HEK293 (cell line): ENCODE measurements at regions not wholly inside any gene's neighbourhood (a gene's known extent, or its start where the extent isn't known, plus 50 kb on each side); places are given as distances from the start of the nearest gene placed in this dataset.

ENCODE experiments used
- CTCF ChIA-PET: fragments of 350-600 bp; formaldehyde crosslinking; extraction: SDS; loops from one replicate; lab custom pipeline; 2021; ENCODE audit warnings: antibody characterized with exemption; lab: Yijun Ruan, JAX
- POLR2A ChIA-PET: fragments of 300-600 bp; formaldehyde crosslinking; extraction: SDS; loops from one replicate; lab custom pipeline; 2020; ENCODE audit warnings: antibody characterized with exemption, inconsistent platforms; lab: Yijun Ruan, JAX
- H3K27ac ChIP-seq: fragments of 200-500 bp; sonication (Bioruptor generic); 2 replicates; pipeline ENCODE4 v1.5.1; 2014; ENCODE audit warnings: low read depth, low read length, control low read depth, inconsistent platforms; ENCODE audit errors: extremely low read depth
- H3K36me3 ChIP-seq, 2 experiments: fragments of 200-500 bp in 1 of 2; sonication (Bioruptor generic) in 1 of 2; 1 replicate in 1 of 2; 2 replicates in 1 of 2; pipeline ENCODE4 v1.5.1; 2014 to 2017; ENCODE audit warnings: inconsistent platforms in 2 of 2, low read length in 2 of 2; ENCODE audit not compliant: control insufficient read depth in 2 of 2, insufficient read depth in 1 of 2
- H3K4me1 ChIP-seq: fragments of 200-500 bp; sonication (Bioruptor generic); 2 replicates; pipeline ENCODE4 v1.5.1; 2014; ENCODE audit warnings: mild to moderate bottlenecking, low read length, inconsistent platforms; ENCODE audit not compliant: control insufficient read depth, insufficient read depth
- H3K4me3 ChIP-seq: 2 replicates; pipeline ENCODE4 v1.5.1; 2011; ENCODE audit warnings: low read depth, mild to moderate bottlenecking, control low read depth, low read length, moderate library complexity
- H3K9me3 ChIP-seq: fragments of 200-500 bp; sonication (Bioruptor generic); 2 replicates; pipeline ENCODE4 v1.5.1; 2014; ENCODE audit warnings: low read depth, low read length, inconsistent platforms; ENCODE audit not compliant: control insufficient read depth, insufficient read depth
- CTCF ChIP-seq: fragments of 450-650 bp; formaldehyde crosslinking; IDR thresholded peaks from 2 replicates; pipeline ENCODE4 v1.5.1; 2016; ENCODE audit warnings: missing biosample characterization, missing genetic modification characterization
- HOXA7 ChIP-seq: sonication (generic); formaldehyde crosslinking; IDR thresholded peaks from 2 replicates; pipeline ENCODE4 v1.8.1; 2022; ENCODE audit warnings: missing genetic modification reagents, borderline replicate concordance
- HOXC10 ChIP-seq: sonication (generic); formaldehyde crosslinking; IDR thresholded peaks from 2 replicates; pipeline ENCODE4 v1.8.1; 2023; ENCODE audit warnings: mild to moderate bottlenecking, missing genetic modification reagents
- PRDM2 ChIP-seq: fragments of 450-650 bp; formaldehyde crosslinking; IDR thresholded peaks from 2 replicates; pipeline ENCODE4 v1.5.1; 2016; ENCODE audit warnings: missing biosample characterization, missing genetic modification characterization, borderline replicate concordance
- PRDM4 ChIP-seq: fragments of 450-650 bp; formaldehyde crosslinking; IDR thresholded peaks from 2 replicates; pipeline ENCODE4 v1.5.1; 2017; ENCODE audit warnings: missing biosample characterization, missing genetic modification characterization
- SALL2 ChIP-seq: fragments of 450-650 bp; formaldehyde crosslinking; IDR thresholded peaks from 2 replicates; pipeline ENCODE4 v1.5.0; 2017; ENCODE audit warnings: missing biosample characterization, mild to moderate bottlenecking, missing genetic modification characterization, borderline replicate concordance
- TCF7L2 ChIP-seq: IDR thresholded peaks from 2 replicates; pipeline ENCODE4 v1.6.1; 2011; ENCODE audit warnings: low read depth, mild to moderate bottlenecking, inconsistent platforms, low read length, moderate library complexity, borderline replicate concordance
- ZNF132 ChIP-seq: fragments of 450-650 bp; formaldehyde crosslinking; IDR thresholded peaks from 2 replicates; pipeline ENCODE4 v1.5.1; 2017; ENCODE audit warnings: missing biosample characterization, missing genetic modification characterization, borderline replicate concordance
- ZNF169 ChIP-seq: fragments of 450-650 bp; formaldehyde crosslinking; IDR thresholded peaks from 2 replicates; pipeline ENCODE4 v1.5.1; 2016; ENCODE audit warnings: missing biosample characterization, missing genetic modification characterization
- ZNF335 ChIP-seq: fragments of 450-650 bp; formaldehyde crosslinking; conservative IDR thresholded peaks from 2 replicates; pipeline ENCODE4 v1.5.1; 2016; ENCODE audit warnings: missing biosample characterization, missing genetic modification characterization
- ZNF571 ChIP-seq: fragments of 450-650 bp; formaldehyde crosslinking; IDR thresholded peaks from 2 replicates; pipeline ENCODE4 v1.5.0; 2017; ENCODE audit warnings: missing biosample characterization, missing genetic modification characterization
- ZNF596 ChIP-seq: fragments of 450-650 bp; IDR thresholded peaks from 2 replicates; pipeline ENCODE4 v1.5.0; 2018; ENCODE audit warnings: missing biosample characterization, mild to moderate bottlenecking, missing genetic modification characterization, moderate library complexity
- ZNF654 ChIP-seq: fragments of 450-650 bp; formaldehyde crosslinking; IDR thresholded peaks from 2 replicates; pipeline ENCODE4 v1.5.1; 2016; ENCODE audit warnings: low read depth, missing biosample characterization, missing genetic modification characterization
- ZNF76 ChIP-seq: fragments of 450-650 bp; formaldehyde crosslinking; IDR thresholded peaks from 2 replicates; pipeline ENCODE4; 2016; ENCODE audit warnings: low read depth, missing biosample characterization, missing genetic modification characterization, borderline replicate concordance
- ZNF837 ChIP-seq: fragments of 450-650 bp; formaldehyde crosslinking; IDR thresholded peaks from 2 replicates; pipeline ENCODE4 v1.5.1; 2016; ENCODE audit warnings: missing biosample characterization, missing genetic modification characterization
- TF ChIP-seq, protein P1 (sequence below): fragments of 450-650 bp; formaldehyde crosslinking; conservative IDR thresholded peaks from 2 replicates; pipeline ENCODE4 v1.5.1; 2016; ENCODE audit warnings: low read depth, missing biosample characterization, missing genetic modification characterization
- TF ChIP-seq, protein P2 (sequence below): fragments of 450-650 bp; formaldehyde crosslinking; IDR thresholded peaks from 2 replicates; pipeline ENCODE4 v1.5.1; 2016; ENCODE audit warnings: missing biosample characterization, missing genetic modification characterization

DNA sequence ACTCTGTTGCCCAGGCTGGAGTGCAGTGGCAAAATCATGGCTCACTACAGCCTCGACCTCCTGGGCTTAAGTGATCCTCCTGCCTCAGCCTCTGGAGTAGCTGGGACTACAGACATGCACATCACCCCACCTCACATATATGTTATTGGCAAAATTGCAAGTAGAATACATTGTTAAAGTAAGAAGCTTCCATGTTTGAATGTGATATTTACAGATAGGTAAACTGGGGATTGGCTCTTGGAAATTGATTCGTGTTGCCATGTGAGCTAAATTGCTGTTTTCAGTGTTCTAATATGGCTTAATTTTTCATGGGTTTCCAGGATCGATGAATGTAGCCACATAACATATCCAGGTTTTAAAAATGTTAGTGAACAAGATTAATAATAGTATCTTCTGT, 149.0 kb upstream of the ZNF217 start (continued):
- TF ChIP-seq, protein P1, sequence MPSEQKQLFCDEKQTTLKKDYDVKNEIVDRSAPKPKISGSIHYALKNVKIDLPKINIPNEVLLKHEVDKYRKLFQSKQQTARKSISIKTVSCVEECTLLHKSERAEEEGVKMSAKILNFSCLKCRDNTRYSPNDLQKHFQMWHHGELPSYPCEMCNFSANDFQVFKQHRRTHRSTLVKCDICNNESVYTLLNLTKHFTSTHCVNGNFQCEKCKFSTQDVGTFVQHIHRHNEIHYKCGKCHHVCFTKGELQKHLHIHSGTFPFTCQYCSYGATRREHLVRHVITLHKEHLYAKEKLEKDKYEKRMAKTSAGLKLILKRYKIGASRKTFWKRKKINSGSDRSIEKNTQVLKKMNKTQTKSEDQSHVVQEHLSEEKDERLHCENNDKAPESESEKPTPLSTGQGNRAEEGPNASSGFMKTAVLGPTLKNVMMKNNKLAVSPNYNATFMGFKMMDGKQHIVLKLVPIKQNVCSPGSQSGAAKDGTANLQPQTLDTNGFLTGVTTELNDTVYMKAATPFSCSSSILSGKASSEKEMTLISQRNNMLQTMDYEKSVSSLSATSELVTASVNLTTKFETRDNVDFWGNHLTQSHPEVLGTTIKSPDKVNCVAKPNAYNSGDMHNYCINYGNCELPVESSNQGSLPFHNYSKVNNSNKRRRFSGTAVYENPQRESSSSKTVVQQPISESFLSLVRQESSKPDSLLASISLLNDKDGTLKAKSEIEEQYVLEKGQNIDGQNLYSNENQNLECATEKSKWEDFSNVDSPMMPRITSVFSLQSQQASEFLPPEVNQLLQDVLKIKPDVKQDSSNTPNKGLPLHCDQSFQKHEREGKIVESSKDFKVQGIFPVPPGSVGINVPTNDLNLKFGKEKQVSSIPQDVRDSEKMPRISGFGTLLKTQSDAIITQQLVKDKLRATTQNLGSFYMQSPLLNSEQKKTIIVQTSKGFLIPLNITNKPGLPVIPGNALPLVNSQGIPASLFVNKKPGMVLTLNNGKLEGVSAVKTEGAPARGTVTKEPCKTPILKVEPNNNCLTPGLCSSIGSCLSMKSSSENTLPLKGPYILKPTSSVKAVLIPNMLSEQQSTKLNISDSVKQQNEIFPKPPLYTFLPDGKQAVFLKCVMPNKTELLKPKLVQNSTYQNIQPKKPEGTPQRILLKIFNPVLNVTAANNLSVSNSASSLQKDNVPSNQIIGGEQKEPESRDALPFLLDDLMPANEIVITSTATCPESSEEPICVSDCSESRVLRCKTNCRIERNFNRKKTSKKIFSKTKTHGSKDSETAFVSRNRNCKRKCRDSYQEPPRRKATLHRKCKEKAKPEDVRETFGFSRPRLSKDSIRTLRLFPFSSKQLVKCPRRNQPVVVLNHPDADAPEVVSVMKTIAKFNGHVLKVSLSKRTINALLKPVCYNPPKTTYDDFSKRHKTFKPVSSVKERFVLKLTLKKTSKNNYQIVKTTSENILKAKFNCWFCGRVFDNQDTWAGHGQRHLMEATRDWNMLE (tag by site-specific recombination), result no peak
- no peak for TF ChIP-seq ZNF132
- TF ChIP-seq ZNF335 (tag by site-specific recombination), result no peak
- TF ChIP-seq ZNF596 (tag by site-specific recombination), result no peak
- no peak for TF ChIP-seq ZNF654
- no peak for TF ChIP-seq PRDM2 (tag by site-specific recombination)
- TF ChIP-seq TCF7L2, result no peak
- no peak for TF ChIP-seq CTCF (tag by site-specific recombination)
- no peak for TF ChIP-seq ZNF837 (tag by site-specific recombination)

DNA sequence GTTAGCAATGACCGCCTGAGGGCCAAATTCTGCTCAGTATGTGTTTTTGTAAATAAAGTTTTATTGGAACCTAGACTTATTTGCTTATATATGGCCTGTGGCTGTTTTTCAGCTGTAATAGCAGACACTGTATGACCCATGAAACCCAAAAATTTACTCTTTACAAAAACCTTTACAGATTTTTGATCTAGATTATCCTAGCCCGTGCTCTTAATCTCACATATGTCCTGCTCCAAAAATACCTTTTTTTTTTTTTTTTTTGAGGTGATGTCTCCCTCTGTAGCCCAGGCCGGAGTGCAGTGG, 148.0 kb upstream of the ZNF217 start:
- H3K9me3 ChIP-seq, result no peaks in the 10 kb centered on the region
- H3K4me3 ChIP-seq, result no peak overlapping the region
- POLR2A ChIA-PET, result interaction anchor here (0.7 kb wide), 1 partner anchor 125 kb away, joined by 3 read pairs; no protein-coding TSS in a partner anchor
- H3K4me1 ChIP-seq, result peaks cover 15% of the 10 kb centered on the region
- H3K27ac ChIP-seq, result no peak overlapping the region
- CTCF ChIA-PET, result interaction anchor here (0.5 to 0.9 kb wide), 3 partner anchors 49 to 83 kb away, joined by 3 read pairs; no protein-coding TSS in a partner anchor
- H3K36me3 ChIP-seq, result no peaks in the 10 kb centered on the region
- no peak for TF ChIP-seq ZNF837 (tag by site-specific recombination)
- no peak for TF ChIP-seq ZNF169 (tag by site-specific recombination)
- no peak for TF ChIP-seq HOXC10 (CRISPR knock-in tag)
- no peak for TF ChIP-seq ZNF571 (tag by site-specific recombination)
- TF ChIP-seq PRDM4 (tag by site-specific recombination), result no peak
- no peak for TF ChIP-seq ZNF654
- TF ChIP-seq SALL2, result no peak
- TF ChIP-seq HOXA7 (CRISPR knock-in tag), result no peak
- no peak for TF ChIP-seq ZNF76 (tag by site-specific recombination)
- TF ChIP-seq, protein P2, sequence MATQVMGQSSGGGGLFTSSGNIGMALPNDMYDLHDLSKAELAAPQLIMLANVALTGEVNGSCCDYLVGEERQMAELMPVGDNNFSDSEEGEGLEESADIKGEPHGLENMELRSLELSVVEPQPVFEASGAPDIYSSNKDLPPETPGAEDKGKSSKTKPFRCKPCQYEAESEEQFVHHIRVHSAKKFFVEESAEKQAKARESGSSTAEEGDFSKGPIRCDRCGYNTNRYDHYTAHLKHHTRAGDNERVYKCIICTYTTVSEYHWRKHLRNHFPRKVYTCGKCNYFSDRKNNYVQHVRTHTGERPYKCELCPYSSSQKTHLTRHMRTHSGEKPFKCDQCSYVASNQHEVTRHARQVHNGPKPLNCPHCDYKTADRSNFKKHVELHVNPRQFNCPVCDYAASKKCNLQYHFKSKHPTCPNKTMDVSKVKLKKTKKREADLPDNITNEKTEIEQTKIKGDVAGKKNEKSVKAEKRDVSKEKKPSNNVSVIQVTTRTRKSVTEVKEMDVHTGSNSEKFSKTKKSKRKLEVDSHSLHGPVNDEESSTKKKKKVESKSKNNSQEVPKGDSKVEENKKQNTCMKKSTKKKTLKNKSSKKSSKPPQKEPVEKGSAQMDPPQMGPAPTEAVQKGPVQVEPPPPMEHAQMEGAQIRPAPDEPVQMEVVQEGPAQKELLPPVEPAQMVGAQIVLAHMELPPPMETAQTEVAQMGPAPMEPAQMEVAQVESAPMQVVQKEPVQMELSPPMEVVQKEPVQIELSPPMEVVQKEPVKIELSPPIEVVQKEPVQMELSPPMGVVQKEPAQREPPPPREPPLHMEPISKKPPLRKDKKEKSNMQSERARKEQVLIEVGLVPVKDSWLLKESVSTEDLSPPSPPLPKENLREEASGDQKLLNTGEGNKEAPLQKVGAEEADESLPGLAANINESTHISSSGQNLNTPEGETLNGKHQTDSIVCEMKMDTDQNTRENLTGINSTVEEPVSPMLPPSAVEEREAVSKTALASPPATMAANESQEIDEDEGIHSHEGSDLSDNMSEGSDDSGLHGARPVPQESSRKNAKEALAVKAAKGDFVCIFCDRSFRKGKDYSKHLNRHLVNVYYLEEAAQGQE, result no peak
